Calu3 (cell line): ENCODE measurements at regions not wholly inside any gene's neighbourhood (a gene's known extent, or its start where the extent isn't known, plus 50 kb on each side); places are given as distances from the start of the nearest gene placed in this dataset.

ENCODE experiments used
- BruUV-seq: library from RNA; stranded (reverse); fragments of 400-500 nt; replicated peaks from 2 replicates; lab custom pipeline; 2021; lab: Mats Ljungman, UMichigan
- CTCF ChIA-PET: fragments of 300-600 bp; sonication (Branson Sonifier 250); formaldehyde crosslinking; loops from one replicate; lab custom pipeline; 2022; ENCODE audit warnings: antibody characterized with exemption; lab: Charles Lee
- DNase-seq: peaks from one replicate; pipeline ENCODE4 v3.0.0; 2022
- H3K27ac Mint-ChIP-seq: one replicate; pipeline ENCODE4 v1.8.0; 2022; ENCODE audit warnings: mixed read lengths; ENCODE audit not compliant: unreplicated experiment
- H3K27me3 Mint-ChIP-seq: one replicate; pipeline ENCODE4 v1.8.0; 2022; ENCODE audit warnings: mixed read lengths; ENCODE audit not compliant: unreplicated experiment
- H3K36me3 Mint-ChIP-seq: one replicate; pipeline ENCODE4 v1.8.0; 2022; ENCODE audit warnings: mild to moderate bottlenecking, moderate library complexity, mixed read lengths; ENCODE audit not compliant: insufficient read depth, unreplicated experiment
- H3K4me1 Mint-ChIP-seq: one replicate; pipeline ENCODE4 v1.8.0; 2022; ENCODE audit warnings: mild to moderate bottlenecking, low read depth, mixed read lengths; ENCODE audit not compliant: unreplicated experiment
- H3K4me3 Mint-ChIP-seq: one replicate; pipeline ENCODE4 v1.8.0; 2022; ENCODE audit warnings: mild to moderate bottlenecking, low read depth, moderate library complexity, mixed read lengths; ENCODE audit not compliant: unreplicated experiment
- H3K9me3 Mint-ChIP-seq: one replicate; pipeline ENCODE4 v1.8.0; 2022; ENCODE audit warnings: low read depth, mixed read lengths; ENCODE audit not compliant: unreplicated experiment
- intact Hi-C: fragments of 100-400 bp; cut with micrococcal nuclease; formaldehyde crosslinking; loops from one replicate; pipeline ENCODE4 v1.10.0; 2022; ENCODE audit not compliant: unreplicated experiment
- TF ChIP-seq, protein P1 (sequence below): fragments of 200-600 bp; IDR thresholded peaks from one replicate; pipeline ENCODE4 v1.8.0; 2022; ENCODE audit warnings: antibody characterized with exemption; ENCODE audit not compliant: unreplicated experiment

DNA sequence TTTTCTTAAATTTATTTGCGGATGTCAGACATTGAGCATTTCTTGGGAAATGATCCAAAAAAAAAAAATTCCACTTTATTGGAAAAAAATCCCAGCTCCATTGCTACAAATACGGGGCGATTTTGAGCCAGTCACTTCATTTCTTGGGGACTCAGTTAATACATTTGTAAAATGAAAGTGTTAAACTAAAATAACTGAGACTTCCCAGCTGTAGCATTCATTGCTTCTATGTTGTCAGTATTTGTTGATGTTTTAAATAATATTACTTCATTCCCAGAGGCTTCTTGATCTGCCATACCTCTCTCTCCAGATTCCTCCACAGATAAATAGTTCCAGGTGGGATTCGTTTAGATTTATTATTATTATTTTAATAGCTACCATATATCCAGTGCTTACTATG is 77.1 kb upstream of the HS3ST3A1 start:
- Mint-ChIP-seq H3K36me3 (no peaks in the 10 kb centered on the region), H3K27ac (no peak overlapping the region), H3K9me3 (peaks cover 18% of the 10 kb centered on the region), H3K4me1 (no peaks in the 10 kb centered on the region), H3K27me3 (no peaks in the 10 kb centered on the region), H3K4me3 (no peak overlapping the region)
- intact Hi-C loops: no loop called here
- BruUV-seq: no TSS peak
- TF ChIP-seq, protein P1, sequence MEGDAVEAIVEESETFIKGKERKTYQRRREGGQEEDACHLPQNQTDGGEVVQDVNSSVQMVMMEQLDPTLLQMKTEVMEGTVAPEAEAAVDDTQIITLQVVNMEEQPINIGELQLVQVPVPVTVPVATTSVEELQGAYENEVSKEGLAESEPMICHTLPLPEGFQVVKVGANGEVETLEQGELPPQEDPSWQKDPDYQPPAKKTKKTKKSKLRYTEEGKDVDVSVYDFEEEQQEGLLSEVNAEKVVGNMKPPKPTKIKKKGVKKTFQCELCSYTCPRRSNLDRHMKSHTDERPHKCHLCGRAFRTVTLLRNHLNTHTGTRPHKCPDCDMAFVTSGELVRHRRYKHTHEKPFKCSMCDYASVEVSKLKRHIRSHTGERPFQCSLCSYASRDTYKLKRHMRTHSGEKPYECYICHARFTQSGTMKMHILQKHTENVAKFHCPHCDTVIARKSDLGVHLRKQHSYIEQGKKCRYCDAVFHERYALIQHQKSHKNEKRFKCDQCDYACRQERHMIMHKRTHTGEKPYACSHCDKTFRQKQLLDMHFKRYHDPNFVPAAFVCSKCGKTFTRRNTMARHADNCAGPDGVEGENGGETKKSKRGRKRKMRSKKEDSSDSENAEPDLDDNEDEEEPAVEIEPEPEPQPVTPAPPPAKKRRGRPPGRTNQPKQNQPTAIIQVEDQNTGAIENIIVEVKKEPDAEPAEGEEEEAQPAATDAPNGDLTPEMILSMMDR: no peak
- no peak for DNase-seq
- CTCF ChIA-PET: no interaction called here

DNA sequence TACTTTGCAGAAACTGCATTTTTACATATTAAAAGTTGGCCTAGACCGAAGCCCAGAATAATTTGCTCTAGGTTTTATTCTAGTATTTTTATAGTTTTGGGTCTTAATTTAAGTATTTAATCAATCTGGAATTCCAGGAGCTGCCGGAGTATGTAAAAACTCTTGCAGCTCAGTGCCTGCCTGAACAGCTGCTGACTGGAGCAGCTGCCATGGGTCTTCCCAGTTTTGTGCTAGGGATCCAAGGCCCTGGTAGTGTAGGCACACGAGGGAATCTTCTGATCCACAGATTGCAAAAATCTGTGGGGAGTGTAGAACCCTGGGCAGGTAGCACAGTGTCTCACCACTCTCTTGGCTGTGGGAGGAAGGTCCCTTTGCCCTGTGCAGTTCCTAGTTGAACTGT is 87.0 kb upstream of the HS3ST3A1 start:
- intact Hi-C loops: no loop called here
- BruUV-seq: no TSS peak
- Mint-ChIP-seq H3K27me3 (no peaks in the 10 kb centered on the region), H3K4me1 (no peaks in the 10 kb centered on the region), H3K36me3 (no peaks in the 10 kb centered on the region), H3K27ac (no peak overlapping the region), H3K9me3 (peaks cover 5% of the 10 kb centered on the region), H3K4me3 (no peak overlapping the region)
- no peak for DNase-seq
- TF ChIP-seq, protein P1: no peak
- CTCF ChIA-PET: interaction anchor here (0.6 kb wide), 1 partner anchor 252 kb away, joined by 3 read pairs; no protein-coding TSS in a partner anchor

DNA sequence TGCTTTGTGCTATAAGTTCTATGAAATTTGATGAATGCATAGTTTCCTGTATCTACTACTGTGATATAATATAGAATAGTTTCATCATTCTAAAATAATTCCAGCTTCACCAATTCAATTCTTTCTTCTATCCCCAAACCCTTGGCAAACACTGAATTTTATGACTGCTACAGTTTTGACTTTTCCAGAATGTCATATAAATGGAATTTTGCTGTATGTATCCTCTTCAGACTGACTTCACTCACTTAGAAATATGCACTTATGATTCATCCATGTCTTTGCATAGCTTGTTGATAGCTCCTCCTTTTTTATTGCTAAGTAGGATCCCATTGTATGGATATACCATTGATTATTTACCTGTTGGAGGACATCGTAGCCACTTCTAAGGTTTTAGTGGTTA is 89.1 kb upstream of the HS3ST3A1 start:
- intact Hi-C loops: no loop called here
- TF ChIP-seq, protein P1: no peak
- H3K27me3 Mint-ChIP-seq: no peaks in the 10 kb centered on the region
- H3K36me3 Mint-ChIP-seq: no peaks in the 10 kb centered on the region
- no peak overlapping the region for H3K4me3 Mint-ChIP-seq
- DNase-seq: no peak
- H3K4me1 Mint-ChIP-seq: no peaks in the 10 kb centered on the region
- H3K9me3 Mint-ChIP-seq: peaks cover 5% of the 10 kb centered on the region
- CTCF ChIA-PET: no interaction called here
- no peak overlapping the region for H3K27ac Mint-ChIP-seq
- no TSS peak for BruUV-seq

DNA sequence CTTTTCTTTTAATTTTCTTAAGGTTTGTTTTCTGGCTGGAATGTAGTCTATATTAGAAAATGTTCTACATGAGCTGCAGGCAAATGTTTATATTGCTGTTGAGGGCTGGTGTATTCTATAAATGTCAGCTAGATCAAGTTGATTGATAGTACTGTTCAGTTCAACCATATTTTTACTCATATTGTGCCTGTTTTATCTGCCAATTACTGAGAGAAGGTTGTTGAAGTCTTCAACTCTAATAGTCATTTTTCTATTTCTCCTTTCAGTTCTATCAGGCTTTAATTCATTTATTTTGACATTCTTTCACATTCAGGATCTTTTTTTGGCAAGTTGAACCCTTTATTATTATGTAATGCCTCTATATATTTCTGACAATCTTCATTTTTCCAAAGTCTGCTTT is 93.2 kb upstream of the HS3ST3A1 start:
- intact Hi-C loops: no loop called here
- Mint-ChIP-seq H3K9me3 (peaks cover 15% of the 10 kb centered on the region), H3K27ac (no peak overlapping the region), H3K4me1 (no peaks in the 10 kb centered on the region), H3K4me3 (no peak overlapping the region), H3K36me3 (no peaks in the 10 kb centered on the region), H3K27me3 (no peaks in the 10 kb centered on the region)
- BruUV-seq: no TSS peak
- CTCF ChIA-PET: no interaction called here
- TF ChIP-seq, protein P1: no peak
- no peak for DNase-seq
